ENCODE measurements at regions not wholly inside any gene's neighbourhood (a gene's known extent, or its start where the extent isn't known, plus 50 kb on each side); places are given as distances from the start of the nearest gene placed in this dataset.

DNA sequence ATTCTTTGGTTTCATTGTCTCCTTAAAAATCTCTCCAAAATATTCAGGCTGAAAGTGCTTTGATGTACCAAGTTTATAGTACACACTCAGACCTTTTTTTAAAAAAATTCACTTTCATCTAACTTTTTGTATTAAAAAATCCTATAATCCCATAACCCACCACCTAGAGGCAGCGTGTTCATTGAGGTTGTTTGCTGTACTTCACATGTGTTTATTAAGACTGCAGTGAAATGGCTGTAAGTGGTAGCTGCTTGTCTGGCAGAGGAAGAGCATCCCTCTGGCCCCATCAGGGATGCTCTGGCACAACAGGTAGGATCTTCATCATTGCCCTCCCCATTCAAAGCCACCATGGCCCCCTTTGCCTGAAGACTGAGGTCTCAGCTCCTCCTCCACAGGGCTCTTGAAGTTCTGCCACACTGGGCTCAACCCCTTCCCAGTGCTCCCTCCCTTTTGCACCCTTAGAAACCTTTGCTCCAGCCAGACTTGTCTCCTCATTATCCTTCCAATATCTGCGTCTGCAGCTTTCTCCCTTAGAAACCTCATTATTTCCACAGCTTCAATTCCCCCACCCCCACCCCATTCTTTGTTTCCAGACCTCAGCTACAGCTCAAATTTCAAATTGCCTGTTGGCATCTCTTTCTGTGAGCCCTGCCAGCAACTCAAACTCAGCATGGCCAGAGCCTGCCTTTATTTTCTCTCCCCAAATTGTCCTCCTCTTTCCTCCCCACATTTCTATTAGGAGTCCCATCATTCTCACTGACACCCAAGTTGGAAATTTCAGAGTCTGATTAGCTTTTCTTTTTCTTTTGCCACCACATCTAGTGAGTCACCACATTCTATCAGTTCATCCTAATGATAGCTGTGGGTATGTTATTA, 369.6 kb upstream of the USP24 start:
- TF ChIP-seq YY1 (IDR thresholded peaks at IDR 0.05; ENCODE audit: insufficient read depth, insufficient read length) = no peak
- TF ChIP-seq SUZ12 (IDR thresholded peaks at IDR 0.05; ENCODE audit: extremely low read depth, insufficient read depth, insufficient read length) = no peak
- TF ChIP-seq ZNF274 (IDR thresholded peaks at IDR 0.05; ENCODE audit: low read depth, low read length) = no peak

All from NT2/D1 (cell line).